Activated T-helper 17 cell treated with anti-CD3 and anti-CD28 coated beads, Interleukin-2, amount 50 U/mL, for 72 hours (primary cell): ENCODE measurements at regions not wholly inside any gene's neighbourhood (a gene's known extent, or its start where the extent isn't known, plus 50 kb on each side); places are given as distances from the start of the nearest gene placed in this dataset.
"Not testable (repeated sequence)": the region's sequence is repeated elsewhere in the genome, so short reads cannot be mapped to it uniquely, and the experiment has no call there.

ENCODE experiments used
- ATAC-seq: fragments of 150-1000 bp; cut with Tn5 transposase; replicated peaks from 2 replicates; pipeline ENCODE4 v1.10.0; 2021; ENCODE audit warnings: mild to moderate bottlenecking, moderate library complexity
- H3K27ac Mint-ChIP-seq: one replicate; pipeline ENCODE4 v1.8.0; 2022; ENCODE audit warnings: mixed read lengths
- H3K27me3 Mint-ChIP-seq: one replicate; pipeline ENCODE4 v1.8.0; 2022; ENCODE audit warnings: mixed read lengths
- H3K36me3 Mint-ChIP-seq: one replicate; pipeline ENCODE4 v1.8.0; 2022; ENCODE audit warnings: low read depth, mild to moderate bottlenecking, mixed read lengths
- H3K4me1 Mint-ChIP-seq: one replicate; pipeline ENCODE4 v1.8.0; 2022; ENCODE audit warnings: mixed read lengths
- H3K4me3 Mint-ChIP-seq: one replicate; pipeline ENCODE4 v1.8.0; 2022; ENCODE audit warnings: mild to moderate bottlenecking, mixed read lengths
- H3K9me3 Mint-ChIP-seq: one replicate; pipeline ENCODE4 v1.8.0; 2022; ENCODE audit warnings: mixed read lengths

GRCh38 chr6:112887424-112887823, 540.3 kb downstream of the RFPL4B start:
- not testable (repeated sequence) for H3K27me3 Mint-ChIP-seq, H3K27ac Mint-ChIP-seq, H3K36me3 Mint-ChIP-seq, H3K4me1 Mint-ChIP-seq, H3K4me3 Mint-ChIP-seq, ATAC-seq, H3K9me3 Mint-ChIP-seq

- H3K4me1 Mint-ChIP-seq, result no peaks in the 10 kb centered on the region
- ATAC-seq, result no peak
- H3K4me3 Mint-ChIP-seq, result no peak overlapping the region
- H3K36me3 Mint-ChIP-seq, result no peaks in the 10 kb centered on the region
- H3K27ac Mint-ChIP-seq, result no peak overlapping the region
- peaks cover 9% of the 10 kb centered on the region for H3K9me3 Mint-ChIP-seq
- H3K27me3 Mint-ChIP-seq, result no peaks in the 10 kb centered on the region
Measured at GRCh38 chr6:112899541-112899940, 552.4 kb downstream of the RFPL4B start.

GRCh38 chr6:112903361-112903760, 556.2 kb downstream of the RFPL4B start:
- no peak overlapping the region for H3K4me3 Mint-ChIP-seq

GRCh38 chr6:112906726-112907125, 559.6 kb downstream of the RFPL4B start:
- no peaks in the 10 kb centered on the region for H3K36me3 Mint-ChIP-seq
- peaks cover 8% of the 10 kb centered on the region for H3K9me3 Mint-ChIP-seq
- H3K4me1 Mint-ChIP-seq, result no peaks in the 10 kb centered on the region
- no peaks in the 10 kb centered on the region for H3K27me3 Mint-ChIP-seq
- H3K4me3 Mint-ChIP-seq, result no peak overlapping the region
- no peak overlapping the region for H3K27ac Mint-ChIP-seq
- ATAC-seq, result no peak

More at GRCh38 chr6:112903361-112903760, 556.2 kb downstream of the RFPL4B start:
- Mint-ChIP-seq H3K4me1 (no peaks in the 10 kb centered on the region), H3K36me3 (no peaks in the 10 kb centered on the region), H3K27ac (no peak overlapping the region), H3K9me3 (peaks cover 13% of the 10 kb centered on the region), H3K27me3 (no peaks in the 10 kb centered on the region)
- no peak for ATAC-seq

- Mint-ChIP-seq H3K4me3 (no peak overlapping the region), H3K27me3 (no peaks in the 10 kb centered on the region), H3K27ac (no peak overlapping the region), H3K9me3 (peaks cover 2% of the 10 kb centered on the region), H3K4me1 (no peaks in the 10 kb centered on the region), H3K36me3 (no peaks in the 10 kb centered on the region)
- ATAC-seq, result no peak
Measured at GRCh38 chr6:112909781-112910180, 562.7 kb downstream of the RFPL4B start.

GRCh38 chr6:112910256-112910655, 563.1 kb downstream of the RFPL4B start:
- no peak for ATAC-seq
- Mint-ChIP-seq H3K36me3 (no peaks in the 10 kb centered on the region), H3K9me3 (no peaks in the 10 kb centered on the region), H3K27me3 (no peaks in the 10 kb centered on the region), H3K27ac (no peak overlapping the region), H3K4me1 (no peaks in the 10 kb centered on the region), H3K4me3 (no peak overlapping the region)

GRCh38 chr6:112911959-112912358, 564.8 kb downstream of the RFPL4B start:
- no peaks in the 10 kb centered on the region for H3K9me3 Mint-ChIP-seq
- H3K36me3 Mint-ChIP-seq, result no peaks in the 10 kb centered on the region
- ATAC-seq, result no peak
- no peak overlapping the region for H3K4me3 Mint-ChIP-seq
- no peak overlapping the region for H3K27ac Mint-ChIP-seq
- H3K4me1 Mint-ChIP-seq, result no peaks in the 10 kb centered on the region
- H3K27me3 Mint-ChIP-seq, result no peaks in the 10 kb centered on the region

DNA sequence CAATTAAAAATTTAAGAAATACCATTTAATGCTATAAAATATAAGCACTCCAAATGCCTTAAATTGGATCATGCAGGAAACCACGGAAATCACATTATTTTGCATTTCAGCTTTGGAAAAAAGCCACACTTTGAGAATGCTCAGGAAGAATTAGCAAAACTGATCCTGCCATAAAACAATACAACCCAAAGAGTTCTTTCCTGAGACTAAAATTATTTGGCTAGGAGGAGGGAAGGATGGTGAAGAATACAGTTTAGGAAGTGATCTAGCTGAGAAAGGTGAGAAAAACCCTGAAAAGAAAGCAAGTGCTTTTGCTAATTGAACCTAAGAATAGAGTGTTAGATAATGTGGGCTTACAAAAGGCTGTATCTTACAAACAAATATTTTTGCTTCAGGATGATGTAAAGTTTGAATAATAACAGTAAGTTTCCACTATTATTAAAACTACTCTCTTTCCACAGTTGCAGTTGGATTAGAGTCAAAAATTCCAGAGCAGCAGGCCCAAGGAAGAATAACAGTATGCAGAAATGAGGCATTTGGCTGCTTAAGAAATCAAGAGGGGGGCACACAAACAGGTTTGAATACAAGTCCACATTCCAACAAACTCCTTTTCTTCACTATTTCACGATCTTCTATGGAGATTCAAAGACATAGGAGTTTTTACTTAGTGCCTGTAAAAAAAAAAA, 565.4 kb downstream of the RFPL4B start:
- Mint-ChIP-seq H3K27ac (no peak overlapping the region), H3K4me1 (no peaks in the 10 kb centered on the region), H3K9me3 (no peaks in the 10 kb centered on the region), H3K36me3 (no peaks in the 10 kb centered on the region), H3K27me3 (no peaks in the 10 kb centered on the region), H3K4me3 (no peak overlapping the region)
- ATAC-seq, result no peak

- not testable (repeated sequence) for H3K27ac Mint-ChIP-seq, ATAC-seq, H3K4me1 Mint-ChIP-seq, H3K36me3 Mint-ChIP-seq, H3K4me3 Mint-ChIP-seq, H3K27me3 Mint-ChIP-seq
- peaks cover 10% of the 10 kb centered on the region for H3K9me3 Mint-ChIP-seq
Measured at GRCh38 chr6:112919744-112920143, 572.6 kb downstream of the RFPL4B start.

DNA sequence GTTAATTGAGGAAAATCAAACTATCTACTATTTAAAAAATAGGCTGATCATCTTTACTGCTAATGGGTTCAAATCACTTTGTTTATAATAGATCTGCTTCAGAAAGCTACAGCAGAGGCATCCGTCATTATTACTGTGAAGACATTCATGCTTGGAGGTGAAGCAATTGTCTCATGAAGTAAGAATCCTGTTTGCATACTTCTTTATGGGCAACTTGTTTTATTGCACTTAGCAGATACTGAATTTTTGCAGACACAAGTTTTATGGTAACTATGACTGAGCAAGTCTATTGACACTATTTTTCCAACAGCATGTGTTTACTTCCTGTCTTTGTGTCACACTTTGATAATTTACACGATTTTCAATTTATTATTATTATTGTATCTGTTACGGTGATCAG, 573.9 kb downstream of the RFPL4B start:
- ATAC-seq, result no peak

DNA sequence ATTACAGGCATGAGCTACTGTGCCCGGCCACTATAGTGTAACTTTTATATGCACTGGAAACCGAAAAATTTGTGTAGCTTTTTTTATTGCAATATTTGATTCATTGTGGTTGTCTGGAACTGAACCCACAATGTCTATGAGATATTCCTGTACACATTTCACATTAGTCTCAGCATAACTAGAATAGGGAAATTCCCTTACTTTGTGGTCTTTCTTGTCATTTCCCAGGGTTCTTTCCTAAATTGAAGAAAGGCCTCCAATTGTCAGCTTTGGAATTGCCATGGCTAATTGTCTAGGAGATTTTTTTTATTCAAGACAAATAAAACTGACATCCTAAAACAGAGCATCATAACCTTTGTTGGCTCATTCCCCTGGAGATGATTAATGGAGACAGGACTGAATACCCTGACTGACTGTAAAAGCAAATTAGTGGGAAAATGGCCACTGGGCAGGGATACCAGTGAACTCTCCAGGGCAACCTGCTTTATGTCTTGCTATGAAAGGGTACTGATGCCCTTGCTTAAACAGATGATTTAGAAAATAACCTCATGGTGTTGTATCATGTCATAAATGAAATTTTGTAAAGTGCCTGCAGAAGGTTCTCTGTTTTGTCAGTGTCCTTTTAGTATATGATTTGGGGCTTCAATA, 576.9 kb downstream of the RFPL4B start:
- Mint-ChIP-seq H3K4me1 (no peaks in the 10 kb centered on the region), H3K9me3 (peaks cover 17% of the 10 kb centered on the region), H3K27me3 (no peaks in the 10 kb centered on the region), H3K4me3 (no peak overlapping the region), H3K36me3 (no peaks in the 10 kb centered on the region), H3K27ac (no peak overlapping the region)
- ATAC-seq, result no peak

More for the DNA sequence above, 573.9 kb downstream of the RFPL4B start:
- Mint-ChIP-seq H3K4me3 (no peak overlapping the region), H3K27ac (no peak overlapping the region), H3K27me3 (no peaks in the 10 kb centered on the region), H3K36me3 (no peaks in the 10 kb centered on the region), H3K4me1 (no peaks in the 10 kb centered on the region), H3K9me3 (peaks cover 10% of the 10 kb centered on the region)

DNA sequence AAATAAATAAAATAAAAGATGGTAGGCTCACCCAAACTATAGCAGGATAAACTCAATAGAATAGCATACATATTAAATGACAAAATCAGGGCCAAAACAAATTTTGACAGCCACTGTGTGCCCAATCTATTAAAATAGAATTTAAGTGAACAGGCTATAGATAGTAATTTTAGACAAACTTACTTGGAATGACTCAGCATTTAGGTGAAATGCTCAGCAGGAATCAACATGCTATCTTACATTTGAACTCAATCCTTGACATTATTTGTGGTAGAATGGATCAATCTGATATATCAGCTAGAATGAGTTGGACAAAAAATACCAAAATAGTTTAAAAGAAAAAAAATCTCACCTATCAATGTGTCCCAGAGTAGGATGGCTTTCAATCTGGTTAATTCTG, 578.6 kb downstream of the RFPL4B start:
- no peaks in the 10 kb centered on the region for H3K4me1 Mint-ChIP-seq
- H3K36me3 Mint-ChIP-seq, result no peaks in the 10 kb centered on the region
- no peak overlapping the region for H3K27ac Mint-ChIP-seq
- no peak overlapping the region for H3K4me3 Mint-ChIP-seq
- ATAC-seq, result no peak
- H3K27me3 Mint-ChIP-seq, result no peaks in the 10 kb centered on the region
- peaks cover 14% of the 10 kb centered on the region for H3K9me3 Mint-ChIP-seq

- ATAC-seq, result no peak
- Mint-ChIP-seq H3K9me3 (peaks cover 9% of the 10 kb centered on the region), H3K4me1 (no peaks in the 10 kb centered on the region), H3K4me3 (no peak overlapping the region), H3K27me3 (no peaks in the 10 kb centered on the region), H3K27ac (no peak overlapping the region), H3K36me3 (no peaks in the 10 kb centered on the region)
Measured at GRCh38 chr6:112927641-112928320, 580.7 kb downstream of the RFPL4B start.

DNA sequence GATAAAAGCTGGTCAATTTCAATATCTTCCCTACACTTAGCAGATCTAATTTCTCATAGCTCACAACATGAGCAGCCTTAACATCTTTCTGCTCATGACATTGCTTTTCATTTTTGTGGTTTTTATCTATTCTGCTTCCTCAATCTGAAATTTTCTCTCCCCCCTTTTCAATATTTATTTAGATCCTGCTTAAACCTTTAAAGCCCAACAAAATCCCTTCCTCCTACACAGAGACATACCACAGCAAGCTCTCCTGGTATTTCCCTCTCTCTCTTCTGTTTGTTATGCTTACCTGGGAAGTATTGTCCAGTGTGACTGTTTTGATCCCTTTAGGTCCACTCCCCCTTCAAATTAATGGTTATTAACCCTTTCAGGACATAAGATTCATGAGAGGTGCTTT, 582.5 kb downstream of the RFPL4B start:
- H3K4me3 Mint-ChIP-seq, result no peak overlapping the region

GRCh38 chr6:112931832-112932231, 584.7 kb downstream of the RFPL4B start:
- no peak for ATAC-seq
- Mint-ChIP-seq H3K9me3 (peaks cover 2% of the 10 kb centered on the region), H3K4me1 (no peaks in the 10 kb centered on the region), H3K4me3 (no peak overlapping the region), H3K27ac (no peak overlapping the region), H3K36me3 (no peaks in the 10 kb centered on the region), H3K27me3 (no peaks in the 10 kb centered on the region)

More for the DNA sequence above, 582.5 kb downstream of the RFPL4B start:
- Mint-ChIP-seq H3K9me3 (peaks cover 6% of the 10 kb centered on the region), H3K36me3 (no peaks in the 10 kb centered on the region), H3K4me1 (no peaks in the 10 kb centered on the region), H3K27me3 (no peaks in the 10 kb centered on the region), H3K27ac (no peak overlapping the region)
- ATAC-seq, result no peak
